ENCODE measurements at regions not wholly inside any gene's neighbourhood (a gene's known extent, or its start where the extent isn't known, plus 50 kb on each side); places are given as distances from the start of the nearest gene placed in this dataset.
"Not testable (repeated sequence)": the region's sequence is repeated elsewhere in the genome, so short reads cannot be mapped to it uniquely, and the experiment has no call there.

- no peaks in the 10 kb centered on the region for H3K4me1 ChIP-seq (ENCODE audit: control insufficient read depth in 1 of 2, low read depth in 2 of 2)
- H3K27ac ChIP-seq: no peak overlapping the region
- H3K36me3 ChIP-seq: no peaks in the 10 kb centered on the region
- DNase-seq (ENCODE audit: low spot score) (no peak), ATAC-seq (ENCODE audit: insufficient number of reproducible peaks, low FRiP score, low read depth) (no peak)
- H3K27me3 ChIP-seq (replicated peaks; ENCODE audit: insufficient read depth): peaks cover 8% of the 10 kb centered on the region
- no peak overlapping the region for H3K4me3 ChIP-seq
- H3K9me3 ChIP-seq: no peaks in the 10 kb centered on the region
- TF ChIP-seq CTCF (IDR thresholded peaks at IDR 0.05): no peak
Measured at GRCh38 chr17:49898366-49899190, 50.7 kb upstream of the TAC4 start.

- no peak for ATAC-seq (ENCODE audit: insufficient number of reproducible peaks, low FRiP score, low read depth)
- H3K27me3 ChIP-seq (replicated peaks; ENCODE audit: insufficient read depth): peaks cover 8% of the 10 kb centered on the region
- TF ChIP-seq CTCF (IDR thresholded peaks at IDR 0.05): no peak
Measured at GRCh38 chr17:49899191-49899485, 51.3 kb upstream of the TAC4 start.

DNA sequence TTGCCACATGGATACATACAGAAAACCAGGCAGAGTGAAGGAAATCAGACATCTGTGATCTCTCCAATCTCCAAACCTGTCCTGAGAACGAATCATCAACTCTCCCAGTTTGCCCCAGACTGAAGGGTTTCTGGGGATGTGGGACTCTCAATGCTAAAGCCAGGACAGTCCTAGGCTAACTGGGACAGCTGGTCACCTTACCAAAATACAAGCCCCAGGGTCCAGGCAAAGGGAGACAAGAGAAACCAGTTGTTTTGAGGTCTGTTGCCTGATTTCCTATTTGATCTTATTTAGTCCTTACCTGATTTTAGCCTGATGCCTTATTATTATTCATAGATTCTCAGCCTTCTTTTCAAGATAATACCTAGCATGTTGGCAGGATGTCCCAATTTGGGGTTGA lies 51.7 kb upstream of the TAC4 start:
- Histone ChIP-seq H3K27me3 (replicated peaks; ENCODE audit: insufficient read depth) (peaks cover 8% of the 10 kb centered on the region), H3K4me3 (no peak overlapping the region), H3K4me1 (ENCODE audit: control insufficient read depth in 1 of 2, low read depth in 2 of 2) (no peaks in the 10 kb centered on the region), H3K36me3 (no peaks in the 10 kb centered on the region), H3K27ac (no peak overlapping the region), H3K9me3 (no peaks in the 10 kb centered on the region)
- DNase-seq (ENCODE audit: low spot score) (no peak), ATAC-seq (ENCODE audit: insufficient number of reproducible peaks, low FRiP score, low read depth) (no peak)
- no peak for TF ChIP-seq CTCF (IDR thresholded peaks at IDR 0.05)

More at GRCh38 chr17:49899191-49899485, 51.3 kb upstream of the TAC4 start:
- Histone ChIP-seq H3K4me1 (ENCODE audit: control insufficient read depth in 1 of 2, low read depth in 2 of 2) (no peaks in the 10 kb centered on the region), H3K36me3 (no peaks in the 10 kb centered on the region), H3K9me3 (no peaks in the 10 kb centered on the region), H3K27ac (no peak overlapping the region), H3K4me3 (no peak overlapping the region)
- no peak for DNase-seq (ENCODE audit: low spot score)

DNA sequence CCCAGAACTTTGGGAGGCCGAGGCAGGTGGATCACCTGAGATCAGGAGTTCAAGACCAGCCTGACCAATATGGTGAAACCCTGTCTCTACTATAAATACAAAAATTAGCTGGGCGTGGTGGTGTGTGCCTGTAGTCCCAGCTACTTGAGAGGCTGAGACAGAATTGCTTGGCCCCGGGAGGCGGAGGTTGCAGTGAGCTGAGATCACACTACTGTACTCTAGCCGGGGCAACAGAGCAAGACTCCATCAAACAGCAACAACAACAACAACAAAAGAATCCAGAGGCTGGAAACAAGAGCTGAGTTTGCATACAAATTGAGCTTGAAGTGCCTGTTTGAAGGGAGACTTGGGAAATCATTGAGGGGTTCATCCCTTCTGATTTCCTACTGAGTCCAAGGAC lies 52.9 kb upstream of the TAC4 start:
- ATAC-seq (ENCODE audit: insufficient number of reproducible peaks, low FRiP score, low read depth); H3K9me3 ChIP-seq; H3K27me3 ChIP-seq (replicated peaks; ENCODE audit: insufficient read depth); H3K36me3 ChIP-seq; H3K4me3 ChIP-seq; H3K27ac ChIP-seq; DNase-seq (ENCODE audit: low spot score); H3K4me1 ChIP-seq (ENCODE audit: control insufficient read depth in 1 of 2, low read depth in 2 of 2): not testable (repeated sequence)

GRCh38 chr17:49901460-49902331 lies 53.8 kb upstream of the TAC4 start:
- no peak for DNase-seq (ENCODE audit: low spot score)
- H3K36me3 ChIP-seq: no peaks in the 10 kb centered on the region
- TF ChIP-seq CTCF (IDR thresholded peaks at IDR 0.05): no peak
- no peak for ATAC-seq (ENCODE audit: insufficient number of reproducible peaks, low FRiP score, low read depth)
- H3K4me3 ChIP-seq: no peak overlapping the region
- no peaks in the 10 kb centered on the region for H3K4me1 ChIP-seq (ENCODE audit: control insufficient read depth in 1 of 2, low read depth in 2 of 2)
- no peaks in the 10 kb centered on the region for H3K9me3 ChIP-seq
- no peak overlapping the region for H3K27ac ChIP-seq
- peaks cover 8% of the 10 kb centered on the region for H3K27me3 ChIP-seq (replicated peaks; ENCODE audit: insufficient read depth)
